ENCODE measurements at regions not wholly inside any gene's neighbourhood (a gene's known extent, or its start where the extent isn't known, plus 50 kb on each side); places are given as distances from the start of the nearest gene placed in this dataset.

GRCh38 chr21:16519644-16520043 is 789.9 kb downstream of the USP25 start:
- no peak for TF ChIP-seq CTCF (IDR thresholded peaks at IDR 0.05 in 4 of 5, conservative IDR thresholded peaks at IDR 0.05 in 1 of 5)
- TF ChIP-seq POLR2A (IDR thresholded peaks at IDR 0.05) = no peak

All from gastrocnemius medialis (tissue), 4 donors.